OCI-LY3 (cell line): ENCODE measurements at regions not wholly inside any gene's neighbourhood (a gene's known extent, or its start where the extent isn't known, plus 50 kb on each side); places are given as distances from the start of the nearest gene placed in this dataset.

Source experiments
- H2AFZ ChIP-seq: fragments of 200-600, 300-600 bp; shearing (Covaris generic); 2 replicates; pipeline ENCODE4 v1.6.0; 2014; ENCODE audit warnings: antibody characterized with exemption, low read depth, low read length
- H3K27ac ChIP-seq: fragments of 200-600, 300-600 bp; sonication (generic); 2 replicates; pipeline ENCODE4 v1.5.1; 2014; ENCODE audit warnings: mild to moderate bottlenecking, low read length, moderate library complexity, mixed read lengths
- H3K27me3 ChIP-seq: fragments of 200-600, 300-600 bp; sonication (generic); 2 replicates; pipeline ENCODE4 v1.6.1; 2014; ENCODE audit warnings: low read depth, low read length, mixed read lengths
- H3K36me3 ChIP-seq: fragments of 200-600, 300-600 bp; sonication (generic); replicated peaks from 2 replicates; pipeline ENCODE3; 2014; ENCODE audit warnings: low read depth, low read length, mixed read lengths
- H3K4me1 ChIP-seq: fragments of 300-600, 200-600 bp; sonication (generic); 2 replicates; pipeline ENCODE4 v1.6.1; 2014; ENCODE audit warnings: low read length, mixed read lengths
- H3K4me2 ChIP-seq: fragments of 200-600, 300-600 bp; sonication (generic); 2 replicates; pipeline ENCODE4 v1.6.1; 2014; ENCODE audit warnings: low read length, mixed read lengths
- H3K4me3 ChIP-seq: fragments of 300-600, 200-600 bp; sonication (generic); 2 replicates; pipeline ENCODE4 v1.5.1; 2014; ENCODE audit warnings: antibody characterized with exemption, mild to moderate bottlenecking, low read length, moderate library complexity
- H3K79me2 ChIP-seq: fragments of 300-600, 200-600 bp; shearing (Covaris generic); 2 replicates; pipeline ENCODE4 v1.6.1; 2014; ENCODE audit warnings: mild to moderate bottlenecking, low read length, mixed read lengths
- H3K9ac ChIP-seq: fragments of 300-600, 200-600 bp; shearing (Covaris generic); 2 replicates; pipeline ENCODE4 v1.6.0; 2014; ENCODE audit warnings: mild to moderate bottlenecking, low read length, moderate library complexity
- H3K9me3 ChIP-seq: fragments of 200-600, 300-600 bp; shearing (Covaris generic); 2 replicates; pipeline ENCODE4 v1.6.1; 2014; ENCODE audit warnings: low read length, mixed read lengths; ENCODE audit not compliant: insufficient read depth
- H4K20me1 ChIP-seq: fragments of 200-600, 300-600 bp; sonication (generic); 2 replicates; pipeline ENCODE4 v1.6.1; 2016; ENCODE audit warnings: low read length, mixed read lengths; ENCODE audit not compliant: insufficient read depth
- EZH2phosphoT487 ChIP-seq: fragments of 200-600 bp; shearing (Covaris generic); IDR thresholded peaks from 2 replicates; pipeline ENCODE4 v1.6.1; 2018; ENCODE audit warnings: antibody characterized with exemption, mixed run types, low read depth
- TF ChIP-seq, protein P1 (sequence below): fragments of 200-600, 300-600 bp; sonication (generic); IDR thresholded peaks from 2 replicates; pipeline ENCODE4 v1.5.1; 2014; ENCODE audit warnings: antibody characterized with exemption, low read length, low read depth

DNA sequence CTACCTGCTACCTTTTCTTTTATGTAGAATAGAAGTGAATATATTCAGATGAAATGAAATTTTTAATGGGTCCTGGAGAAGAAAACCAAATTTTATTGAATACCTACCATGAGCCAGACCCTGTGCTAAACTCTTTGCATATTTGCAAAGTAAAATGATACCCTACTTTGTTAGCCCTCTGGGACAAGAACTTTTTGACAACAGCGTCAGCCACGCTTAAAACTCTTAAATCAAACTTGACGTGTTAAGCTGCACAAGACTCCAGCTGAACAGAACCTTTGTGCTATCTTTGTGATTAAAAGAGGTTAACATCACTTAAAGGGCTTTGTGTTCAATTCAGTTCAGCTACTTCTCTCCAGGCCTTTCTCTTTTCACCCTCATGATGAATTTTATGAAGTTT is 316.5 kb downstream of the MEX3B start:
- Histone ChIP-seq H3K79me2 (no peaks in the 10 kb centered on the region), H4K20me1 (no peaks in the 10 kb centered on the region), H3K9ac (no peak overlapping the region), H3K27me3 (0 out of 2 replicates have a peak, but pooled peaks cover 3% of the 10 kb centered on the region), H2AFZ (no peak overlapping the region), H3K9me3 (no peaks in the 10 kb centered on the region; the same call in 1 of the 2 replicates), H3K36me3 (no peaks in the 10 kb centered on the region), H3K4me1 (no peaks in the 10 kb centered on the region), H3K4me3 (no peak overlapping the region), H3K27ac (no peak overlapping the region), H3K4me2 (no peak overlapping the region)
- TF ChIP-seq, protein P1, sequence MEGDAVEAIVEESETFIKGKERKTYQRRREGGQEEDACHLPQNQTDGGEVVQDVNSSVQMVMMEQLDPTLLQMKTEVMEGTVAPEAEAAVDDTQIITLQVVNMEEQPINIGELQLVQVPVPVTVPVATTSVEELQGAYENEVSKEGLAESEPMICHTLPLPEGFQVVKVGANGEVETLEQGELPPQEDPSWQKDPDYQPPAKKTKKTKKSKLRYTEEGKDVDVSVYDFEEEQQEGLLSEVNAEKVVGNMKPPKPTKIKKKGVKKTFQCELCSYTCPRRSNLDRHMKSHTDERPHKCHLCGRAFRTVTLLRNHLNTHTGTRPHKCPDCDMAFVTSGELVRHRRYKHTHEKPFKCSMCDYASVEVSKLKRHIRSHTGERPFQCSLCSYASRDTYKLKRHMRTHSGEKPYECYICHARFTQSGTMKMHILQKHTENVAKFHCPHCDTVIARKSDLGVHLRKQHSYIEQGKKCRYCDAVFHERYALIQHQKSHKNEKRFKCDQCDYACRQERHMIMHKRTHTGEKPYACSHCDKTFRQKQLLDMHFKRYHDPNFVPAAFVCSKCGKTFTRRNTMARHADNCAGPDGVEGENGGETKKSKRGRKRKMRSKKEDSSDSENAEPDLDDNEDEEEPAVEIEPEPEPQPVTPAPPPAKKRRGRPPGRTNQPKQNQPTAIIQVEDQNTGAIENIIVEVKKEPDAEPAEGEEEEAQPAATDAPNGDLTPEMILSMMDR, result no peak
- TF ChIP-seq EZH2phosphoT487, result no peak

DNA sequence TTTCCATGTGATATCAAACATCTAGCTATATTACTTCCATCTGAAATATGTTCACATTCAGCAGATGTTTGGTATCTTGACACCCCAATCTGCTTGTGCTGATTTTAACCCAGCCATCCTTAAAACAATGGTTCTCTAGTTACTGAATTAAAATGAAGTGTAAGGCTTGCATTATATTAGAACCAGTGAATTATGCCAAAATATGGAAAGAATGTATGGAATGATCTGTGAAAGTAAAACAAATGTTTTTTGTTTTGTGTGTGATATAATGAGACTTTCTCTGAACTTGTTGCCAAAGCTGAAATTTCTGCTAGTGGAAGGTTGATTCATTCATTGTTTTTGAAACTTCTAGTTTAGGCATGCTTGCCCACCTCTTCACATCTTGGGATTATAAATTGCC is 317.1 kb downstream of the MEX3B start:
- TF ChIP-seq, protein P1, result no peak
- TF ChIP-seq EZH2phosphoT487, result no peak
- Histone ChIP-seq H3K79me2 (no peaks in the 10 kb centered on the region), H3K27me3 (0 out of 2 replicates have a peak, but pooled peaks cover 3% of the 10 kb centered on the region), H3K36me3 (no peaks in the 10 kb centered on the region), H3K9ac (no peak overlapping the region), H3K4me2 (no peak overlapping the region), H2AFZ (no peak overlapping the region), H4K20me1 (no peaks in the 10 kb centered on the region), H3K9me3 (no peaks in the 10 kb centered on the region; the same call in 1 of the 2 replicates), H3K4me1 (no peaks in the 10 kb centered on the region), H3K27ac (no peak overlapping the region), H3K4me3 (no peak overlapping the region)

DNA sequence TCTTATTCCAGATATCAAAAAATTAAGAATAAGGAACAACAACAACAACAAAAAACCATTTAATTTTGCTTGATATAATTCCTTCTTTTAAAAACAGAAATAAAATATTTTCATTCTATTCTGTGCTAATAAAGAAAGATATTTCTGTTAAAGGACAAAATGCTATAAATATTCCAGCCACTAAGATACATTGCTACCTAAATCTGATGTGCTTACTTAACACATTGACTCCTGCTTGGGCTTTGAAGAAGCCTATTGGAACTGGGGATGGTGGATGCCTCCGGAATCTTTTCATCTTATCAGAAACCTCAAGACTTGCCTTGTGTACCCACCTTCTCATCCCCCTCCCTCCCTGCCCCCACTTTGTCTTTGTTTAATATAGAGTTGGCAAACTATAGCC is 320.2 kb downstream of the MEX3B start:
- Histone ChIP-seq H3K36me3 (no peaks in the 10 kb centered on the region), H3K4me3 (no peak overlapping the region), H3K4me2 (no peak overlapping the region), H3K9ac (no peak overlapping the region), H3K4me1 (no peaks in the 10 kb centered on the region), H3K27me3 (0 out of 2 replicates have a peak, but pooled peaks cover 3% of the 10 kb centered on the region), H2AFZ (no peak overlapping the region), H3K27ac (no peak overlapping the region), H3K79me2 (no peaks in the 10 kb centered on the region), H4K20me1 (no peaks in the 10 kb centered on the region), H3K9me3 (no peaks in the 10 kb centered on the region; the same call in 1 of the 2 replicates)
- no peak for TF ChIP-seq EZH2phosphoT487
- TF ChIP-seq, protein P1, result no peak

DNA sequence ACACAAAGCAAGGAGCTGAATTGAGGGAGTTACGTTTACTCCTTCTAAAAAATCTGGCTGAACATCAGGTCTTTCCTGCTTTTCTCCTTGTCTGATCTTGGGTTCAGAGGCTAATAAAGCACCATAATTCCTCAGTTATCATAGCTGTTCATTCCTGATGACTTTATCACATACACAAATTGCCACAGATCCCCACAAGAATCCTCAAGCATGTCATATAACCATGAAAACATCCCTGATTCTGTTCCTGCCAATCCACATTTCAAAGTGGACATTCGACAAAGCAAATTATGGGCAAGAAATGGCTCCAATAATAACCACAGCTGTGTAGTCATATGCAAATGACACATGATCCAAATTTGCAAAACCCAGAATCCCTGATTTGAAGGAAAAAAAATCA is 321.3 kb downstream of the MEX3B start:
- TF ChIP-seq, protein P1, result no peak
- TF ChIP-seq EZH2phosphoT487, result no peak

More for the DNA sequence above, 321.3 kb downstream of the MEX3B start:
- no peaks in the 10 kb centered on the region for H3K4me1 ChIP-seq
- H3K27me3 ChIP-seq, result 0 out of 2 replicates have a peak, but pooled peaks cover 3% of the 10 kb centered on the region
- no peaks in the 10 kb centered on the region for H3K79me2 ChIP-seq
- no peak overlapping the region for H3K4me2 ChIP-seq
- H2AFZ ChIP-seq, result no peak overlapping the region
- H4K20me1 ChIP-seq, result no peaks in the 10 kb centered on the region
- no peaks in the 10 kb centered on the region; the same call in 1 of the 2 replicates for H3K9me3 ChIP-seq
- H3K4me3 ChIP-seq, result no peak overlapping the region
- H3K27ac ChIP-seq, result no peak overlapping the region
- no peak overlapping the region for H3K9ac ChIP-seq
- no peaks in the 10 kb centered on the region for H3K36me3 ChIP-seq
